ENCODE measurements at regions not wholly inside any gene's neighbourhood (a gene's known extent, or its start where the extent isn't known, plus 50 kb on each side); places are given as distances from the start of the nearest gene placed in this dataset.

GRCh38 chr2:120820953-120821279, 85.2 kb downstream of the GLI2 start:
- Histone ChIP-seq H3K4me1 (ENCODE audit: control insufficient read depth in 1 of 2, insufficient read depth in 2 of 2, low read length in 2 of 2) (peaks cover 0 to 5% of the 10 kb centered on the region in 2 donors), H3K27me3 (ENCODE audit: control insufficient read depth in 1 of 2, insufficient read depth in 2 of 2, low read length in 2 of 2) (no peaks in the 10 kb centered on the region), H3K27ac (ENCODE audit: low read depth, low read length) (no peak overlapping the region), H3K9me3 (ENCODE audit: control insufficient read depth in 1 of 2, low read length in 2 of 2) (no peaks in the 10 kb centered on the region), H3K36me3 (ENCODE audit: control insufficient read depth in 1 of 2, insufficient read depth in 2 of 2, low read length in 2 of 2) (no peaks in the 10 kb centered on the region), H3K4me3 (ENCODE audit: low read depth in 1 of 2, low read length in 2 of 2) (no peak overlapping the region), H3K9ac (ENCODE audit: low read depth in 1 of 2, low read length in 2 of 2) (no peak overlapping the region)

DNA sequence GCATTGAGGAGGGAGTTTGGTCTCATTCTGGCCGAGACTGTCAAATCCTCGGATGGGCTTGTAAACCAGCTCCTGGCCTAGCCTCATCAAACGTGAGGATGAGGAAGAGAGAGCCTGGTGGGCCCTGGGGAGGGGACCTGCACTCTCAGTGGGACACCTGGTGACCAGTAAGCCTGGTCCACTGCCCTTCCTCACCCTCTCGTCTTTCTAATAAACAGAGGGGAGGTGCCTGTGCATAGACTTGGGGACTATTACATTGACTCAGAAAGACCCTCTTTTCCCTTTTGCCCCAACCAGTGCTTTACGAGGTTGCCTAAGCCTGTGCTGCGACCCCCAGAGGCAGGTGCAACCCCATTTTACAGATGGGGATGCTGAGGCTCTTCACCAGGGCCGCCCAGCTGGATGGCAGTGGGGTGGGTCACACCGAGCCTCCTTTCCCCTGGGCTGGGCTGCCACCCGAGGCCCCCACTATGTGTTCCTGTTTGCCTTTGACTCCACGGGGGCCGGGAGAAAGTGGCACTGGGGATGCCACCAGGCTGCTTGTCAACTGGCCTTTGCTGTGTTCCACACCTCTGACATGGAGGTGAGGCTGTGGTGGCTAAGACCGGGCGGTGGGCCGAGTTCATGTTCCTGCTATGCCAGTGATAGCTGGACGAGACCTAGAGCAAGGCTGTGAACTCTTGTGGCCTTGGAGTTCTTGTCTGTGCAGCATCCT, 85.9 kb downstream of the GLI2 start:
- Histone ChIP-seq H3K4me3 (ENCODE audit: low read depth in 1 of 2, low read length in 2 of 2) (no peak overlapping the region), H3K4me1 (ENCODE audit: control insufficient read depth in 1 of 2, insufficient read depth in 2 of 2, low read length in 2 of 2) (peaks cover 0 to 7% of the 10 kb centered on the region in 2 donors), H3K27ac (ENCODE audit: low read depth, low read length) (no peak overlapping the region), H3K9ac (ENCODE audit: low read depth in 1 of 2, low read length in 2 of 2) (no peak overlapping the region), H3K36me3 (ENCODE audit: control insufficient read depth in 1 of 2, insufficient read depth in 2 of 2, low read length in 2 of 2) (no peaks in the 10 kb centered on the region), H3K27me3 (ENCODE audit: control insufficient read depth in 1 of 2, insufficient read depth in 2 of 2, low read length in 2 of 2) (no peaks in the 10 kb centered on the region), H3K9me3 (ENCODE audit: control insufficient read depth in 1 of 2, low read length in 2 of 2) (no peaks in the 10 kb centered on the region)

DNA sequence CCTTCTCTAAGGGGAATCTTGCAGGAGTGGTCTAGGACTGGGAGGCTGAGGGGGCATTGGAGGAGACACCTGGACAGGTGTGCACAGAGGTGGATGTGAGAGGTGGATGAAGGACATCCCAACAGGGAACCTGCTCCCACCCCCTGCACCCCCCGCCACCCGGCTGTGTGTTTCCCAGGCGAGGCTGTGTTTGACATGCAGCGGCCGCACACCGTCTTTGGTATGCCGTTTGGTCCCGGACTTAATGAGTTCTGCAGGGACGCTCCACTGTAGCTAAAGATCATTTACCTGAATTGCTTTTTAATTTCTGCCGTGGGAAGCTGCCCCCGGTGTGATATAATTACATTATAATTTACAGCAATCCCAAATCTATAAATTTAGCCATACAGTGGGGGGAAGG, 87.3 kb downstream of the GLI2 start:
- Histone ChIP-seq H3K27ac (ENCODE audit: low read depth, low read length) (no peak overlapping the region), H3K4me1 (ENCODE audit: control insufficient read depth in 1 of 2, insufficient read depth in 2 of 2, low read length in 2 of 2) (peaks cover 0 to 9% of the 10 kb centered on the region in 2 donors), H3K9ac (ENCODE audit: low read depth in 1 of 2, low read length in 2 of 2) (no peak overlapping the region), H3K27me3 (ENCODE audit: control insufficient read depth in 1 of 2, insufficient read depth in 2 of 2, low read length in 2 of 2) (no peaks in the 10 kb centered on the region), H3K9me3 (ENCODE audit: control insufficient read depth in 1 of 2, low read length in 2 of 2) (no peaks in the 10 kb centered on the region), H3K36me3 (ENCODE audit: control insufficient read depth in 1 of 2, insufficient read depth in 2 of 2, low read length in 2 of 2) (no peaks in the 10 kb centered on the region), H3K4me3 (ENCODE audit: low read depth in 1 of 2, low read length in 2 of 2) (no peak overlapping the region)

- peaks cover 0 to 9% of the 10 kb centered on the region in 2 donors for H3K4me1 ChIP-seq (ENCODE audit: control insufficient read depth in 1 of 2, insufficient read depth in 2 of 2, low read length in 2 of 2)
Measured at GRCh38 chr2:120823551-120823950, 87.9 kb downstream of the GLI2 start.

GRCh38 chr2:120824246-120824645, 88.6 kb downstream of the GLI2 start:
- Histone ChIP-seq H3K9me3 (ENCODE audit: control insufficient read depth in 1 of 2, low read length in 2 of 2) (no peaks in the 10 kb centered on the region), H3K9ac (ENCODE audit: low read depth in 1 of 2, low read length in 2 of 2) (no peak overlapping the region), H3K4me3 (ENCODE audit: low read depth in 1 of 2, low read length in 2 of 2) (no peak overlapping the region), H3K4me1 (ENCODE audit: control insufficient read depth in 1 of 2, insufficient read depth in 2 of 2, low read length in 2 of 2) (peaks cover 0 to 9% of the 10 kb centered on the region in 2 donors), H3K36me3 (ENCODE audit: control insufficient read depth in 1 of 2, insufficient read depth in 2 of 2, low read length in 2 of 2) (no peaks in the 10 kb centered on the region), H3K27ac (ENCODE audit: low read depth, low read length) (no peak overlapping the region), H3K27me3 (ENCODE audit: control insufficient read depth in 1 of 2, insufficient read depth in 2 of 2, low read length in 2 of 2) (no peaks in the 10 kb centered on the region)

More at GRCh38 chr2:120823551-120823950, 87.9 kb downstream of the GLI2 start:
- no peak overlapping the region for H3K9ac ChIP-seq (ENCODE audit: low read depth in 1 of 2, low read length in 2 of 2)
- no peaks in the 10 kb centered on the region for H3K36me3 ChIP-seq (ENCODE audit: control insufficient read depth in 1 of 2, insufficient read depth in 2 of 2, low read length in 2 of 2)
- no peak overlapping the region for H3K27ac ChIP-seq (ENCODE audit: low read depth, low read length)
- H3K9me3 ChIP-seq (ENCODE audit: control insufficient read depth in 1 of 2, low read length in 2 of 2): no peaks in the 10 kb centered on the region
- H3K4me3 ChIP-seq (ENCODE audit: low read depth in 1 of 2, low read length in 2 of 2): no peak overlapping the region
- H3K27me3 ChIP-seq (ENCODE audit: control insufficient read depth in 1 of 2, insufficient read depth in 2 of 2, low read length in 2 of 2): no peaks in the 10 kb centered on the region

- Histone ChIP-seq H3K27ac (ENCODE audit: low read depth, low read length) (no peak overlapping the region), H3K27me3 (ENCODE audit: control insufficient read depth in 1 of 2, insufficient read depth in 2 of 2, low read length in 2 of 2) (no peaks in the 10 kb centered on the region), H3K9me3 (ENCODE audit: control insufficient read depth in 1 of 2, low read length in 2 of 2) (no peaks in the 10 kb centered on the region), H3K4me3 (ENCODE audit: low read depth in 1 of 2, low read length in 2 of 2) (no peak overlapping the region), H3K9ac (ENCODE audit: low read depth in 1 of 2, low read length in 2 of 2) (no peak overlapping the region), H3K4me1 (ENCODE audit: control insufficient read depth in 1 of 2, insufficient read depth in 2 of 2, low read length in 2 of 2) (peaks cover 0 to 9% of the 10 kb centered on the region in 2 donors), H3K36me3 (ENCODE audit: control insufficient read depth in 1 of 2, insufficient read depth in 2 of 2, low read length in 2 of 2) (no peaks in the 10 kb centered on the region)
Measured at GRCh38 chr2:120825370-120826259, 89.9 kb downstream of the GLI2 start.

DNA sequence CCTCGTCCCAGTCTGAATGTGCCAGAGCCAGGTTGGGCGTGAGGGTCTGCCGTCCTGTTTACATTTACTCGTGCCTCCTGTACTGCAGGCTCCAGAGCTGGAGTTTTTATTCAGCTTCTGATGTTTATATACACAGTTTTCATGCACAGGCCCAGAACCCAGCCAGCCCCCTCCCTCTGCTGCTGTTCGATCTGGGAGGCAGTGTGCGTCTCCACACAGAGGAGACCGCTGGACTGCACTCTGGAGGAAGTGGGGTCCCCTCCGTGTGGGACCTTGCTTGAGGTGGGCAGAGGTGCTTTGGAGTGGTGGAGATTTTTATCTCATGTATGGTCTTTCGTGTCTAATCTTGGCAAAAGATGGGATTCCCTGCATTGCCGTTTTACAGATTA, 90.6 kb downstream of the GLI2 start:
- Histone ChIP-seq H3K9me3 (ENCODE audit: control insufficient read depth in 1 of 2, low read length in 2 of 2) (no peaks in the 10 kb centered on the region), H3K9ac (ENCODE audit: low read depth in 1 of 2, low read length in 2 of 2) (no peak overlapping the region), H3K4me1 (ENCODE audit: control insufficient read depth in 1 of 2, insufficient read depth in 2 of 2, low read length in 2 of 2) (peaks cover 0 to 9% of the 10 kb centered on the region in 2 donors), H3K36me3 (ENCODE audit: control insufficient read depth in 1 of 2, insufficient read depth in 2 of 2, low read length in 2 of 2) (no peaks in the 10 kb centered on the region), H3K27me3 (ENCODE audit: control insufficient read depth in 1 of 2, insufficient read depth in 2 of 2, low read length in 2 of 2) (no peaks in the 10 kb centered on the region), H3K27ac (ENCODE audit: low read depth, low read length) (no peak overlapping the region), H3K4me3 (ENCODE audit: low read depth in 1 of 2, low read length in 2 of 2) (no peak overlapping the region)

GRCh38 chr2:120826716-120827410, 91.2 kb downstream of the GLI2 start:
- Histone ChIP-seq H3K27me3 (ENCODE audit: control insufficient read depth in 1 of 2, insufficient read depth in 2 of 2, low read length in 2 of 2) (no peaks in the 10 kb centered on the region), H3K9ac (ENCODE audit: low read depth in 1 of 2, low read length in 2 of 2) (no peak overlapping the region), H3K9me3 (ENCODE audit: control insufficient read depth in 1 of 2, low read length in 2 of 2) (no peaks in the 10 kb centered on the region), H3K4me3 (ENCODE audit: low read depth in 1 of 2, low read length in 2 of 2) (no peak overlapping the region), H3K27ac (ENCODE audit: low read depth, low read length) (no peak overlapping the region), H3K36me3 (ENCODE audit: control insufficient read depth in 1 of 2, insufficient read depth in 2 of 2, low read length in 2 of 2) (no peaks in the 10 kb centered on the region), H3K4me1 (ENCODE audit: control insufficient read depth in 1 of 2, insufficient read depth in 2 of 2, low read length in 2 of 2) (peaks cover 0 to 9% of the 10 kb centered on the region in 2 donors)

- no peaks in the 10 kb centered on the region for H3K27me3 ChIP-seq (ENCODE audit: control insufficient read depth in 1 of 2, insufficient read depth in 2 of 2, low read length in 2 of 2)
- no peak overlapping the region for H3K4me3 ChIP-seq (ENCODE audit: low read depth in 1 of 2, low read length in 2 of 2)
- no peaks in the 10 kb centered on the region for H3K9me3 ChIP-seq (ENCODE audit: control insufficient read depth in 1 of 2, low read length in 2 of 2)
- H3K9ac ChIP-seq (ENCODE audit: low read depth in 1 of 2, low read length in 2 of 2): no peak overlapping the region
- no peak overlapping the region for H3K27ac ChIP-seq (ENCODE audit: low read depth, low read length)
- H3K36me3 ChIP-seq (ENCODE audit: control insufficient read depth in 1 of 2, insufficient read depth in 2 of 2, low read length in 2 of 2): no peaks in the 10 kb centered on the region
- peaks cover 0 to 9% of the 10 kb centered on the region in 2 donors for H3K4me1 ChIP-seq (ENCODE audit: control insufficient read depth in 1 of 2, insufficient read depth in 2 of 2, low read length in 2 of 2)
Measured at GRCh38 chr2:120828066-120828465, 92.4 kb downstream of the GLI2 start.
